HepG2 (cell line): ENCODE measurements at regions not wholly inside any gene's neighbourhood (a gene's known extent, or its start where the extent isn't known, plus 50 kb on each side); places are given as distances from the start of the nearest gene placed in this dataset.

ENCODE experiments used
- CHD2 ChIP-seq: IDR thresholded peaks from 2 replicates; pipeline ENCODE4 v1.6.1; 2011; ENCODE audit warnings: low read depth, low read length, improper control_type of control experiment
- ELF3 ChIP-seq: IDR thresholded peaks from 2 replicates; pipeline ENCODE4 v1.6.1; 2016; ENCODE audit warnings: missing genetic modification reagents, missing compliant biosample characterization
- MAZ ChIP-seq, 2 experiments: sonication (generic) in 1 of 2; formaldehyde crosslinking in 1 of 2; IDR thresholded peaks; 2 replicates each; pipeline versions ENCODE4 v1.5.0 to v1.6.1; 2012 to 2020; ENCODE audit warnings: low read depth in 2 of 2, mild to moderate bottlenecking in 2 of 2, borderline replicate concordance in 1 of 2, improper control_type of control experiment in 1 of 2, low read length in 1 of 2, missing genetic modification reagents in 1 of 2, moderate library complexity in 1 of 2
- MZF1 ChIP-seq: sonication (generic); formaldehyde crosslinking; IDR thresholded peaks from 2 replicates; pipeline ENCODE4 v1.8.1; 2023; ENCODE audit warnings: mild to moderate bottlenecking, missing genetic modification reagents, borderline replicate concordance
- NFIC ChIP-seq: IDR thresholded peaks from 2 replicates; pipeline ENCODE4 v1.6.1; 2012; ENCODE audit warnings: mild to moderate bottlenecking, low read length, inconsistent platforms
- POLR2A ChIP-seq, 2 experiments: IDR thresholded peaks; 2 replicates each; pipeline ENCODE4 v1.6.1; 2011; ENCODE audit warnings: low read depth in 2 of 2, low read length in 2 of 2, mild to moderate bottlenecking in 1 of 2, moderate library complexity in 1 of 2; ENCODE audit not compliant: insufficient read depth in 1 of 2
- POLR2AphosphoS5 ChIP-seq: IDR thresholded peaks from 2 replicates; pipeline ENCODE4 v1.6.1; 2012; ENCODE audit warnings: low read depth, low read length
- RCOR2 ChIP-seq: IDR thresholded peaks from 2 replicates; pipeline ENCODE4 v1.6.1; 2016; ENCODE audit warnings: missing biosample characterization, missing genetic modification reagents
- YY1 ChIP-seq: IDR thresholded peaks from 2 replicates; pipeline ENCODE4 v1.6.1; 2011; ENCODE audit warnings: low read length, low read depth, moderate library complexity, mild to moderate bottlenecking; ENCODE audit not compliant: insufficient read depth, insufficient replicate concordance
- ZNF138 ChIP-seq: sonication (generic); formaldehyde crosslinking; IDR thresholded peaks from 2 replicates; pipeline ENCODE4 v1.5.0; 2020; ENCODE audit warnings: mild to moderate bottlenecking, low read depth, missing genetic modification reagents
- ZNF780A ChIP-seq: sonication (generic); formaldehyde crosslinking; IDR thresholded peaks from 2 replicates; pipeline ENCODE4 v1.8.0; 2022; ENCODE audit warnings: mild to moderate bottlenecking, missing genetic modification reagents, moderate library complexity
- TF ChIP-seq, protein P1 (sequence below): sonication (generic); formaldehyde crosslinking; IDR thresholded peaks from 2 replicates; pipeline ENCODE4 v1.5.0; 2020; ENCODE audit warnings: mild to moderate bottlenecking, missing genetic modification reagents, moderate library complexity
- TF ChIP-seq, protein P2 (sequence below): sonication (generic); formaldehyde crosslinking; IDR thresholded peaks from 2 replicates; pipeline ENCODE4 v1.8.0; 2022; ENCODE audit warnings: mild to moderate bottlenecking, missing genetic modification reagents, borderline replicate concordance

DNA sequence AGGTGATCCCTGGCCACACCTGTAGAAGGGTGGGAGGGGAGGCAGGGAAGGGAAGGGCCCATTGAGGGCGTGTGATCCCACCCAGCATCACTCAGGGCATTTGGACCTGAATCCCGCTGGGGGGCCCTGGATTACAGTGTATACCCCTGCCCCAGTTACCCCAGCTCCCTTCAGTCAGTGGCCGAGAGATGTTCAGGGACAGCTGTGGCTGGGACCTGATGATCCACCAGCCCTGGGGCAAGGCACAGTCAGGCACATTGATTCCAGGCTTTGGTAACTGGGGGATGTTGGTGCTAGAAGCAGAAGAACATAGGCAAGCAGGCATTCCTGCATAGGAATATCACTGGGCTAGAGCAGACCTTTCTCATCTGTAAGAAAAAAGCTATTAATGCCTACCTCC lies 170.3 kb downstream of the FOXL1 start:
- TF ChIP-seq NFIC (no peak), ZNF780A (CRISPR knock-in tag) (no peak), POLR2AphosphoS5 (no peak), ZNF138 (no peak), YY1 (no peak), MAZ (IDR thresholded peaks at IDR 0.05; ENCODE audit: borderline replicate concordance, low read depth, low read length) (no peak), MAZ (CRISPR knock-in tag; IDR thresholded peaks at IDR 0.05; ENCODE audit: low read depth) (no peak), RCOR2 (CRISPR knock-in tag) (no peak), POLR2A (IDR thresholded peaks at IDR 0.05; ENCODE audit: insufficient read depth in 1 of 2, low read depth in 2 of 2, low read length in 2 of 2) (no peak), CHD2 (no peak), ELF3 (CRISPR knock-in tag) (no peak), MZF1 (CRISPR knock-in tag) (no peak)
- TF ChIP-seq, protein P1, sequence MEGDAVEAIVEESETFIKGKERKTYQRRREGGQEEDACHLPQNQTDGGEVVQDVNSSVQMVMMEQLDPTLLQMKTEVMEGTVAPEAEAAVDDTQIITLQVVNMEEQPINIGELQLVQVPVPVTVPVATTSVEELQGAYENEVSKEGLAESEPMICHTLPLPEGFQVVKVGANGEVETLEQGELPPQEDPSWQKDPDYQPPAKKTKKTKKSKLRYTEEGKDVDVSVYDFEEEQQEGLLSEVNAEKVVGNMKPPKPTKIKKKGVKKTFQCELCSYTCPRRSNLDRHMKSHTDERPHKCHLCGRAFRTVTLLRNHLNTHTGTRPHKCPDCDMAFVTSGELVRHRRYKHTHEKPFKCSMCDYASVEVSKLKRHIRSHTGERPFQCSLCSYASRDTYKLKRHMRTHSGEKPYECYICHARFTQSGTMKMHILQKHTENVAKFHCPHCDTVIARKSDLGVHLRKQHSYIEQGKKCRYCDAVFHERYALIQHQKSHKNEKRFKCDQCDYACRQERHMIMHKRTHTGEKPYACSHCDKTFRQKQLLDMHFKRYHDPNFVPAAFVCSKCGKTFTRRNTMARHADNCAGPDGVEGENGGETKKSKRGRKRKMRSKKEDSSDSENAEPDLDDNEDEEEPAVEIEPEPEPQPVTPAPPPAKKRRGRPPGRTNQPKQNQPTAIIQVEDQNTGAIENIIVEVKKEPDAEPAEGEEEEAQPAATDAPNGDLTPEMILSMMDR (CRISPR knock-in tag) = no peak
- TF ChIP-seq, protein P2, sequence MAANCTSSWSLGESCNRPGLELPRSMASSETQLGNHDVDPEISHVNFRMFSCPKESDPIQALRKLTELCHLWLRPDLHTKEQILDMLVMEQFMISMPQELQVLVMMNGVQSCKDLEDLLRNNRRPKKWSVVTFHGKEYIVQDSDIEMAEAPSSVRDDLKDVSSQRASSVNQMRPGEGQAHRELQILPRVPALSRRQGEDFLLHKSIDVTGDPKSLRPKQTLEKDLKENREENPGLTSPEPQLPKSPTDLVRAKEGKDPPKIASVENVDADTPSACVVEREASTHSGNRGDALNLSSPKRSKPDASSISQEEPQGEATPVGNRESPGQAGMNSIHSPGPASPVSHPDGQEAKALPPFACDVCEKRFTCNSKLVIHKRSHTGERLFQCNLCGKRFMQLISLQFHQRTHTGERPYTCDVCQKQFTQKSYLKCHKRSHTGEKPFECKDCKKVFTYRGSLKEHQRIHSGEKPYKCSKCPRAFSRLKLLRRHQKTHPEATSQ (CRISPR knock-in tag) = no peak
